ENCODE measurements at regions not wholly inside any gene's neighbourhood (a gene's known extent, or its start where the extent isn't known, plus 50 kb on each side); places are given as distances from the start of the nearest gene placed in this dataset.

DNA sequence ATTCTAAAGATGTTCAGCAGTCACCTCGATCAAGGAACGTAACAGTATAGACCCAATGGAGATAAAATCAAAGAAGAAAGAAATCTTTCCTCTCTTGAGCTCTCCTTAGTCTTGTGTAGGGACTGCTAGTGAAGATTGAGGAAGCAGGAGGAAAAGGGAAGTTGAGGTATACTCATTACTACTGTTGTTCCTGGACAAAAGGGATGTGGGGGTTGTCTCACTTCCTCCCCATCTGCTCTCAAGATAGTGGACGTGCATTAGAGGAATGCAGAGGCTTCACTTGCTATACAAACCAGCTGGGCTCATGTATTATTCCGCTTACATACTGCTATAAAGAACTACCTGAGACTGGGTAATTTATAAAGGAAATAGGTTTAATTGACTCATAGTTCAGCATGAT, 208.9 kb upstream of the ARHGEF9 start:
- no peak overlapping the region for H3K27ac Mint-ChIP-seq
- H3K36me3 Mint-ChIP-seq (ENCODE audit: low read depth) = no peaks in the 10 kb centered on the region
- peaks cover 4% of the 10 kb centered on the region for H3K9me3 Mint-ChIP-seq
- TF ChIP-seq, protein P1, sequence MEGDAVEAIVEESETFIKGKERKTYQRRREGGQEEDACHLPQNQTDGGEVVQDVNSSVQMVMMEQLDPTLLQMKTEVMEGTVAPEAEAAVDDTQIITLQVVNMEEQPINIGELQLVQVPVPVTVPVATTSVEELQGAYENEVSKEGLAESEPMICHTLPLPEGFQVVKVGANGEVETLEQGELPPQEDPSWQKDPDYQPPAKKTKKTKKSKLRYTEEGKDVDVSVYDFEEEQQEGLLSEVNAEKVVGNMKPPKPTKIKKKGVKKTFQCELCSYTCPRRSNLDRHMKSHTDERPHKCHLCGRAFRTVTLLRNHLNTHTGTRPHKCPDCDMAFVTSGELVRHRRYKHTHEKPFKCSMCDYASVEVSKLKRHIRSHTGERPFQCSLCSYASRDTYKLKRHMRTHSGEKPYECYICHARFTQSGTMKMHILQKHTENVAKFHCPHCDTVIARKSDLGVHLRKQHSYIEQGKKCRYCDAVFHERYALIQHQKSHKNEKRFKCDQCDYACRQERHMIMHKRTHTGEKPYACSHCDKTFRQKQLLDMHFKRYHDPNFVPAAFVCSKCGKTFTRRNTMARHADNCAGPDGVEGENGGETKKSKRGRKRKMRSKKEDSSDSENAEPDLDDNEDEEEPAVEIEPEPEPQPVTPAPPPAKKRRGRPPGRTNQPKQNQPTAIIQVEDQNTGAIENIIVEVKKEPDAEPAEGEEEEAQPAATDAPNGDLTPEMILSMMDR (IDR thresholded peaks at IDR 0.05; ENCODE audit: unreplicated experiment in 3 of 3) = no peak
- H3K27me3 Mint-ChIP-seq (ENCODE audit: low read depth) = no peaks in the 10 kb centered on the region
- no peaks in the 10 kb centered on the region for H3K4me1 Mint-ChIP-seq
- H3K4me3 Mint-ChIP-seq = no peak overlapping the region

- Mint-ChIP-seq H3K27ac (no peak overlapping the region), H3K9me3 (peaks cover 3% of the 10 kb centered on the region), H3K27me3 (ENCODE audit: low read depth) (no peaks in the 10 kb centered on the region), H3K36me3 (ENCODE audit: low read depth) (no peaks in the 10 kb centered on the region), H3K4me1 (no peaks in the 10 kb centered on the region), H3K4me3 (no peak overlapping the region)
- TF ChIP-seq, protein P1 (IDR thresholded peaks at IDR 0.05; ENCODE audit: unreplicated experiment in 3 of 3) = no peak
These were observed 200.9 kb upstream of the ARHGEF9 start for GRCh38 chrX:63985906-63986305.

- Mint-ChIP-seq H3K27me3 (ENCODE audit: low read depth) (no peaks in the 10 kb centered on the region), H3K4me1 (no peaks in the 10 kb centered on the region), H3K36me3 (ENCODE audit: low read depth) (no peaks in the 10 kb centered on the region), H3K9me3 (peaks cover 21% of the 10 kb centered on the region), H3K4me3 (no peak overlapping the region), H3K27ac (no peak overlapping the region)
- TF ChIP-seq, protein P1 (IDR thresholded peaks at IDR 0.05; ENCODE audit: unreplicated experiment in 3 of 3) = no peak
These were observed 194.5 kb upstream of the ARHGEF9 start for GRCh38 chrX:63979480-63979879.

GRCh38 chrX:63967551-63967950, 182.5 kb upstream of the ARHGEF9 start:
- no peak overlapping the region for H3K4me3 Mint-ChIP-seq
- no peaks in the 10 kb centered on the region for H3K36me3 Mint-ChIP-seq (ENCODE audit: low read depth)
- H3K9me3 Mint-ChIP-seq = peaks cover 12% of the 10 kb centered on the region
- no peaks in the 10 kb centered on the region for H3K27me3 Mint-ChIP-seq (ENCODE audit: low read depth)
- no peak overlapping the region for H3K27ac Mint-ChIP-seq
- H3K4me1 Mint-ChIP-seq = peaks cover 17% of the 10 kb centered on the region
- TF ChIP-seq, protein P1 (IDR thresholded peaks at IDR 0.05; ENCODE audit: unreplicated experiment in 3 of 3) = no peak

GRCh38 chrX:63963095-63963784, 178.2 kb upstream of the ARHGEF9 start:
- peak overlapping the region in 1 of 3 experiments; percentile 43 for H3K27ac Mint-ChIP-seq
- no peaks in the 10 kb centered on the region for H3K27me3 Mint-ChIP-seq (ENCODE audit: low read depth)
- H3K36me3 Mint-ChIP-seq (ENCODE audit: low read depth) = no peaks in the 10 kb centered on the region
- TF ChIP-seq, protein P1 (IDR thresholded peaks at IDR 0.05; ENCODE audit: unreplicated experiment in 3 of 3) = no peak
- H3K9me3 Mint-ChIP-seq = peaks cover 16% of the 10 kb centered on the region
- no peak overlapping the region for H3K4me3 Mint-ChIP-seq
- H3K4me1 Mint-ChIP-seq = peaks cover 22% of the 10 kb centered on the region

- Mint-ChIP-seq H3K27me3 (ENCODE audit: low read depth) (no peaks in the 10 kb centered on the region), H3K27ac (no peak overlapping the region), H3K4me3 (no peak overlapping the region), H3K9me3 (peaks cover 11% of the 10 kb centered on the region), H3K4me1 (peaks cover 22% of the 10 kb centered on the region), H3K36me3 (ENCODE audit: low read depth) (no peaks in the 10 kb centered on the region)
- TF ChIP-seq, protein P1 (IDR thresholded peaks at IDR 0.05; ENCODE audit: unreplicated experiment in 3 of 3) = no peak
These were observed 176.9 kb upstream of the ARHGEF9 start for GRCh38 chrX:63961964-63962363.

All from nephron (organoid).